ENCODE measurements at regions not wholly inside any gene's neighbourhood (a gene's known extent, or its start where the extent isn't known, plus 50 kb on each side); places are given as distances from the start of the nearest gene placed in this dataset.

GRCh38 chr4:14234307-14234706 is 606.8 kb upstream of the BOD1L1 start:
- no peak for DNase-seq (ENCODE audit: low read depth, low spot score)

DNA sequence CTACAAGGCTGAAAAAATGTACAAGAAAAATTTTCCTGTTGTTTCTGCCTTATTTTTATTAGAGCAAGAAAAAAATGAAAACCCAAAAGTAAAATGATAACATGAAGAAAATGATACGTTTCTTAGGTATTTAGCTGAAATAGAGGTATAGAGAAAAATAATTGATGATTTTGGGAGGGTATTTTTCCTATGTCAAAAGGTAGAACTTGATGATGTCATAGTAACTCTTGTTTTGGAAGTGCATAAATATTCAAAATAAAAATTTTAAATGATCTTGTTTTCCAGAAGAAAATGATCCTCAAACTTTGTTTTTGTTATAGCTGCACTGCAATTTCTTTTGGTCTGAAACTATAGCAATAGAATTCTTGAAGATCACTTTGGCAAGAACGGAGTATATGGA is 608.8 kb upstream of the BOD1L1 start:
- no peak for DNase-seq (ENCODE audit: low read depth, low spot score)

- no peak for DNase-seq (ENCODE audit: low read depth, low spot score)
Measured at GRCh38 chr4:14237911-14238310, 610.4 kb upstream of the BOD1L1 start.

GRCh38 chr4:14241574-14241973 is 614.0 kb upstream of the BOD1L1 start:
- no peak for DNase-seq (ENCODE audit: low read depth, low spot score)

DNA sequence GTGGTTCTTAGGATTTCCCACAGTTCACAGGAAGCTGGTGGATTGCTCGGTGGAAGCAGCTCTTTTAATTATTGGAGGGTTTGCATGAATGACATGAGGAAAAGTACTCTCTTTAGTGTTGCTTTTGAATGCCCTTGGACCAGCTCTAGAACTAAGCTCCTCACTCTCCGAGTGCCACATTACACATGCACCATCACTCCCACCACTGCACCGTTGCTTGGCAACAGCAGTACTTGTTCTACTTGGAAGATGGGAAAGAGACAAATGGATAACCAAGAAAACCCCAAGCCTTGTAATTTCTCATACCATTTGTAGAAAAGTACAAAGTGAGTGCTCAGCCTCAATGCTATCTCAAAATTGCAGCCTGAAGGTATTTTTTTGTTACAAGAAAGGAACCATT is 620.2 kb upstream of the BOD1L1 start:
- no peak for DNase-seq (ENCODE audit: low read depth, low spot score)

DNA sequence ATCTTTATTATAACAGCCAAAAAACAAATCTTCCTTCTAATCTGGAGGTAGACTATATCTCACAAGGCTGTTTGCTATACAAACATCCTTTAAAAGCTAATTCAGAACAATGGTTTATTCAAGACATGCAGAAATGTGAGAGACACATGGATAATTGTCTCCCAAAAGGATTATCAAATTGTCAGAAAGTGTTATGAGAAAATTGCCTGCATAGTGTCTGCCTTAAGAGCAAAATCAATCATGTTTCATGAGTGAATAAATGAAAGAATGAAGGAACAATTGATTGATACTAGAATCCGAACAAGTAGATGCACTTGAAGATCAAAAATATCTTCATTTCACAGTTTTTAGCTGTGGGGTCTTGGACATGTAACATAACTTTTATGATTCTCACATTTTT is 621.7 kb upstream of the BOD1L1 start:
- no peak for DNase-seq (ENCODE audit: low read depth, low spot score)

GRCh38 chr4:14254252-14254651 is 626.7 kb upstream of the BOD1L1 start:
- DNase-seq (ENCODE audit: low read depth, low spot score) = peak; percentile 20

GRCh38 chr4:14254926-14255325 is 627.4 kb upstream of the BOD1L1 start:
- no peak for DNase-seq (ENCODE audit: low read depth, low spot score)

GRCh38 chr4:14257903-14258302 is 630.4 kb upstream of the BOD1L1 start:
- DNase-seq (ENCODE audit: low read depth, low spot score) = no peak

- DNase-seq (ENCODE audit: low read depth, low spot score) = no peak
Measured at GRCh38 chr4:14259936-14260335, 632.4 kb upstream of the BOD1L1 start.

- no peak for DNase-seq (ENCODE audit: low read depth, low spot score)
Measured at GRCh38 chr4:14260591-14260990, 633.1 kb upstream of the BOD1L1 start.

DNA sequence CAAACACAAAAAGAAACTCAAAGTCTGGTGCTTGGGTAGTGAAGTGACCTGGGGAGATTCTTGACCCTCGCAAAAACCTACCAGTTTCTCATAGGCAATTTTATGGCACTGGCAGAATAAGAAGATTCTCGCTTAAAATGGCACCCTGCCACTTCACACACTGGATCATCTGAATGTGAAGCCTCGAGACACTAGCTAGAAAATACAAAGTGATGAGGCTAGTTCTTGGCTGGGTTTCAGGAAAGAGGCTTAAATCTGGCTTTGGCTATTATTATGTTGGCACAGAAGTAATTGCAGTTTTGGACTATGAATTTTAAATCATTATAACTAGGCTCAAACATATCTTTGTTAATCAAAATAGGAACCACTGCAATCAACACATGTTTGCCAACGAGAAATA is 634.7 kb upstream of the BOD1L1 start:
- DNase-seq (ENCODE audit: low read depth, low spot score) = no peak

GRCh38 chr4:14264437-14264836 is 636.9 kb upstream of the BOD1L1 start:
- peak; percentile 49 for DNase-seq (ENCODE audit: low read depth, low spot score)

DNA sequence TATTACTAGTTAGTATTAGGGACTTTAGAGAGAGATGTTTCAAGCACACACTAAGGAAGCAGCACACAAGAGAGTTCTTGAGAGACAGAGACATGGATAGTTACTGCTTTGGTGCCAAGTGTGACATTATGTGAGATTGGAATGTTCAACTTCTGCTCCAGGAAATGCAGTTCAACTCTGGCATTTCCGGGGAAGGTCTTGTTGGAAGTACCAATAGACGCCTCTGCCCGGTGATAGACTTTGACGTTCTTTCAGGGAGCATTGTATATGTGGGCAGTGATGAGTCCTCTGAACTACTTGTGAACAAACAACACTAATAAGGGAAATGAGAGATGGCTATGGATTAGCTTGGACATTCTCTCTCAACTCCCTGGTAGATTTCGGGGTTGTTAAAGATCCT is 638.1 kb upstream of the BOD1L1 start:
- no peak for DNase-seq (ENCODE audit: low read depth, low spot score)

- DNase-seq (ENCODE audit: low read depth, low spot score) = no peak
Measured at GRCh38 chr4:14267373-14268060, 640.0 kb upstream of the BOD1L1 start.

DNA sequence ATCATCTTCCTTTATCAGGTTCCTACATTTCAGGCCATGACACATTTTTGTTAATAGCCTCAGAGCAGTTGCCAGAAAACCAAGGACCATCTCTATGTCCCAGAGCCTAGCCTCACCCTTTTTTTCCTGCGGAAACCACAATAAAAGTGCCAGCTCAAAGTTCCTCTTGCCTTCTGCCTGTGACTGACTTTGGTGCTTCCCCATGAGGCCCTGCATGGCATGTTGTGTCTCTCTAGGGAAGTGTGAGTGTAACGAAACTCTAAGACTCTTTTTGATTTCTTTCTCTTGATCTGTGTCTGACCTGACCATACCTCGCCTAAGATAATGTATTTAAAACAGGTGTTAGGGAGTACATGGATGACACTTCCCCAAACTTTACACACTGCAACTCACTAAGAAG is 642.3 kb upstream of the BOD1L1 start:
- no peak for DNase-seq (ENCODE audit: low read depth, low spot score)

GRCh38 chr4:14272206-14272605 is 644.7 kb upstream of the BOD1L1 start:
- no peak for DNase-seq (ENCODE audit: low read depth, low spot score)

- DNase-seq (ENCODE audit: low read depth, low spot score) = no peak
Measured at GRCh38 chr4:14277505-14277904, 650.0 kb upstream of the BOD1L1 start.

GRCh38 chr4:14280567-14280966 is 653.0 kb upstream of the BOD1L1 start:
- no peak for DNase-seq (ENCODE audit: low read depth, low spot score)

GRCh38 chr4:14284578-14284977 is 657.1 kb upstream of the BOD1L1 start:
- no peak for DNase-seq (ENCODE audit: low read depth, low spot score)

DNA sequence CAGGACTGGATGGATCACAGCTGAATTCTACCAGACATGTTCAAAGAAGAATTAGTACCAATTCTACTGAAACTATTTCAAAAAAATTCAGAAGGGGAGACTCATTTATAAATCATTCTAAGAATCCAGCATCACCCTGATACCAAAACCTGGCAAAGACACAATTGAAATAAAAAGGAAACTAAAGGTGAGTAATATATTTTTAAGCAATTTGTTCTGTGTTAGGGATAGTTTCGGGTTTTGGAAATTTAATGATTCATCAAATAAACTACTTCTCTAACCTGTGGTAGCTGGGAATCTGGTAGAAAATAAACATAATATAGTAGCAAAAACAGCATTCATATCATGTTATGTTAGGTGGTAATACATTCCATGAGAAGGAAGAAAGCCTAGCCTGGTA is 662.2 kb upstream of the BOD1L1 start:
- no peak for DNase-seq (ENCODE audit: low read depth, low spot score)

DNA sequence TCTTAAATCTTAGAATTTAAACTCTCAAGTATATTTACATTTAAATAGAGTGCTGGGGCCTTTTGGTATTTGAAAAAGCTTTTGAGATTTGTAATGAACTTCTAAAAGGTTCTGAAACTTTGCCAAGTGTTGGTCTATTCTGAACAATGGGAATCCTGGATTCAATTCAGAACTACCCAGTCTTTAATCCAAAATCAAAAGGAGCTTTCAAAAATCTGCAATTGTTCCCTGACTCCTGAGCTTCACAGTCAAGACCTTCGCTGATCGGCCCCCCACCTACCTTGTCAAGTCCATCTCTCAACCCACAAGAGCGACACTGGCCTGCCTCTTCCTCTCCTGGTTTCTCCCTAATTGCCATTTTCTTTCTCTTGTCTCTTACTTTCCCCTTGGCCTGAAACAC is 666.1 kb upstream of the BOD1L1 start:
- DNase-seq (ENCODE audit: low read depth, low spot score) = no peak

DNA sequence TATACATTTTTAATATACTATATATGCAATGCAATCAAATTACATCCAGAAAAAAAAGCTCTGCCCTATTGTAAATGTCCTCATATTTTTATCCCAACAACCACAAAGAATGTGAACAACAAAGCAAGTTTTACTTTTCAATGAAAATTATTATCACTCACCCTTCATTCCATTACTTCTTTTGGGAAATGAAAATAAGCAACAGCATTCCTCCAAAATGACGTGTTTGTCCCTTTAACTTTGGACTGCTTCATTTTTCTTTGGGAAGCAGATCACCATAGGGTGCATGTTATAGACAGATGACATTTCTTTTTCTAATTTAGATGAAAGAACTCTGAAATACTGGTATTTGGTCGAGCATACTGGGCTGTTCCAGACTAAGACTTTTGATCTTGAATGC is 667.1 kb upstream of the BOD1L1 start:
- DNase-seq (ENCODE audit: low read depth, low spot score) = no peak

GRCh38 chr4:14299166-14299565 is 671.6 kb upstream of the BOD1L1 start:
- DNase-seq (ENCODE audit: low read depth, low spot score) = no peak

Data from ELF-1 (cell line).